ENCODE measurements at regions not wholly inside any gene's neighbourhood (a gene's known extent, or its start where the extent isn't known, plus 50 kb on each side); places are given as distances from the start of the nearest gene placed in this dataset.

DNA sequence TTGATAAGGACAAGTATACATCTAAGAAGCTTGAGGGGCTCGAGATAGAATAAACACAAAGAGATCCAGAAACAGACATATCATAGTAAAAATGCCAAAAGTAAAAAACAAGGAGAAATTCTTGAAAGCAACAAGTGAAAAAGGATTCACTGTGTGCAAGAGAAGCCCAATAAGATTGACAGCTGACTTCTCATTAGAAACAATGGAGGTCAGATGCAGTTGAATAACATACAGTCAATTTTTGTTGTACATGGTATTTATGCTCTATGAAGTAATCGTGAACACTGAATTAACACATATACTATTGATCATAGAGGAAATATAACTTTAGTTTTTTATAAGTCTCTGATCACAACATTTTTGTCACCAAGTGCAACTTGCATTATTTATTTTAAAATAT lies 982.8 kb upstream of the SORCS1 start:
- TF ChIP-seq, protein P1, sequence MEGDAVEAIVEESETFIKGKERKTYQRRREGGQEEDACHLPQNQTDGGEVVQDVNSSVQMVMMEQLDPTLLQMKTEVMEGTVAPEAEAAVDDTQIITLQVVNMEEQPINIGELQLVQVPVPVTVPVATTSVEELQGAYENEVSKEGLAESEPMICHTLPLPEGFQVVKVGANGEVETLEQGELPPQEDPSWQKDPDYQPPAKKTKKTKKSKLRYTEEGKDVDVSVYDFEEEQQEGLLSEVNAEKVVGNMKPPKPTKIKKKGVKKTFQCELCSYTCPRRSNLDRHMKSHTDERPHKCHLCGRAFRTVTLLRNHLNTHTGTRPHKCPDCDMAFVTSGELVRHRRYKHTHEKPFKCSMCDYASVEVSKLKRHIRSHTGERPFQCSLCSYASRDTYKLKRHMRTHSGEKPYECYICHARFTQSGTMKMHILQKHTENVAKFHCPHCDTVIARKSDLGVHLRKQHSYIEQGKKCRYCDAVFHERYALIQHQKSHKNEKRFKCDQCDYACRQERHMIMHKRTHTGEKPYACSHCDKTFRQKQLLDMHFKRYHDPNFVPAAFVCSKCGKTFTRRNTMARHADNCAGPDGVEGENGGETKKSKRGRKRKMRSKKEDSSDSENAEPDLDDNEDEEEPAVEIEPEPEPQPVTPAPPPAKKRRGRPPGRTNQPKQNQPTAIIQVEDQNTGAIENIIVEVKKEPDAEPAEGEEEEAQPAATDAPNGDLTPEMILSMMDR (conservative IDR thresholded peaks at IDR 0.05; ENCODE audit: low read depth in 2 of 2), result no peak
- TF ChIP-seq ZNF114 (CRISPR knock-in tag; IDR thresholded peaks at IDR 0.05), result no peak
- TF ChIP-seq EZH2phosphoT487 (IDR thresholded peaks at IDR 0.05; ENCODE audit: unreplicated experiment), result no peak
- no peak for TF ChIP-seq CREB1 (CRISPR knock-in tag; IDR thresholded peaks at IDR 0.05; ENCODE audit: low read depth)
- TF ChIP-seq, protein P2, sequence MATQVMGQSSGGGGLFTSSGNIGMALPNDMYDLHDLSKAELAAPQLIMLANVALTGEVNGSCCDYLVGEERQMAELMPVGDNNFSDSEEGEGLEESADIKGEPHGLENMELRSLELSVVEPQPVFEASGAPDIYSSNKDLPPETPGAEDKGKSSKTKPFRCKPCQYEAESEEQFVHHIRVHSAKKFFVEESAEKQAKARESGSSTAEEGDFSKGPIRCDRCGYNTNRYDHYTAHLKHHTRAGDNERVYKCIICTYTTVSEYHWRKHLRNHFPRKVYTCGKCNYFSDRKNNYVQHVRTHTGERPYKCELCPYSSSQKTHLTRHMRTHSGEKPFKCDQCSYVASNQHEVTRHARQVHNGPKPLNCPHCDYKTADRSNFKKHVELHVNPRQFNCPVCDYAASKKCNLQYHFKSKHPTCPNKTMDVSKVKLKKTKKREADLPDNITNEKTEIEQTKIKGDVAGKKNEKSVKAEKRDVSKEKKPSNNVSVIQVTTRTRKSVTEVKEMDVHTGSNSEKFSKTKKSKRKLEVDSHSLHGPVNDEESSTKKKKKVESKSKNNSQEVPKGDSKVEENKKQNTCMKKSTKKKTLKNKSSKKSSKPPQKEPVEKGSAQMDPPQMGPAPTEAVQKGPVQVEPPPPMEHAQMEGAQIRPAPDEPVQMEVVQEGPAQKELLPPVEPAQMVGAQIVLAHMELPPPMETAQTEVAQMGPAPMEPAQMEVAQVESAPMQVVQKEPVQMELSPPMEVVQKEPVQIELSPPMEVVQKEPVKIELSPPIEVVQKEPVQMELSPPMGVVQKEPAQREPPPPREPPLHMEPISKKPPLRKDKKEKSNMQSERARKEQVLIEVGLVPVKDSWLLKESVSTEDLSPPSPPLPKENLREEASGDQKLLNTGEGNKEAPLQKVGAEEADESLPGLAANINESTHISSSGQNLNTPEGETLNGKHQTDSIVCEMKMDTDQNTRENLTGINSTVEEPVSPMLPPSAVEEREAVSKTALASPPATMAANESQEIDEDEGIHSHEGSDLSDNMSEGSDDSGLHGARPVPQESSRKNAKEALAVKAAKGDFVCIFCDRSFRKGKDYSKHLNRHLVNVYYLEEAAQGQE (IDR thresholded peaks at IDR 0.05; ENCODE audit: unreplicated experiment), result no peak
- TF ChIP-seq EZH2 (IDR thresholded peaks at IDR 0.05; ENCODE audit: low read depth, unreplicated experiment), result no peak
- TF ChIP-seq POLR2AphosphoS5 (IDR thresholded peaks at IDR 0.05; ENCODE audit: low read depth), result no peak
- TF ChIP-seq JUNB (IDR thresholded peaks at IDR 0.05; ENCODE audit: unreplicated experiment), result no peak
- TF ChIP-seq, protein P3, sequence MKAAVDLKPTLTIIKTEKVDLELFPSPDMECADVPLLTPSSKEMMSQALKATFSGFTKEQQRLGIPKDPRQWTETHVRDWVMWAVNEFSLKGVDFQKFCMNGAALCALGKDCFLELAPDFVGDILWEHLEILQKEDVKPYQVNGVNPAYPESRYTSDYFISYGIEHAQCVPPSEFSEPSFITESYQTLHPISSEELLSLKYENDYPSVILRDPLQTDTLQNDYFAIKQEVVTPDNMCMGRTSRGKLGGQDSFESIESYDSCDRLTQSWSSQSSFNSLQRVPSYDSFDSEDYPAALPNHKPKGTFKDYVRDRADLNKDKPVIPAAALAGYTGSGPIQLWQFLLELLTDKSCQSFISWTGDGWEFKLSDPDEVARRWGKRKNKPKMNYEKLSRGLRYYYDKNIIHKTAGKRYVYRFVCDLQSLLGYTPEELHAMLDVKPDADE (IDR thresholded peaks at IDR 0.05), result no peak
- no peak for TF ChIP-seq ZNF331 (CRISPR knock-in tag; IDR thresholded peaks at IDR 0.05; ENCODE audit: low read depth)

Data from GM23338 (cell line).